ENCODE measurements at regions not wholly inside any gene's neighbourhood (a gene's known extent, or its start where the extent isn't known, plus 50 kb on each side); places are given as distances from the start of the nearest gene placed in this dataset.
A peak's percentile ranks its signal among the peaks of the same experiment; 100 is the strongest.

DNA sequence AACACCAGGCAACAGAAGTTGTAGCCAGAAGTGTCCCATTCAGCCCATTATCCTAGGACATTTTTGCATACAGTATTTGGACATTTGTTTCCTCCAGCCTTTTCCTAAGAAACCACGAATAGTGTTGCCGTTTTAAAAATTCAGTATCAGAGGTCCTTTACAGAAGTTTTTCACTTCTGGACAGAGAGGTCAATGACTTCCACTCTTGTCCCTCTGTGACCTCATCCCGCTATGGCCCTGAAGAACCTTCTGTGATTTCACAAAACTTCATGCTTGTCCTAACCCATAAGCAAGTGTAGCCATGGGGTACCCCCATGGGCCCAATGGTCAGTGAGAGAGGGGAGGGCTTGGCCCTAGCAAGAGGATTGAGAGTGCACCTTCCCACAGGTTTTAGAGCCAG, 364.8 kb downstream of the TNS3 start:
- Histone ChIP-seq H3K4me3 (ENCODE audit: low read depth in 1 of 3, low read length in 3 of 3) (no peak overlapping the region), H3K36me3 (ENCODE audit: control insufficient read depth in 4 of 4, insufficient read depth in 3 of 4, low read depth in 1 of 4, low read length in 3 of 4) (no peaks in the 10 kb centered on the region), H3K4me1 (ENCODE audit: control insufficient read depth in 4 of 4, insufficient read depth in 4 of 4, low read length in 3 of 4) (no peaks in the 10 kb centered on the region), H3K9me3 (ENCODE audit: control insufficient read depth in 4 of 4, low read length in 3 of 4) (no peaks in the 10 kb centered on the region), H3K27me3 (ENCODE audit: control insufficient read depth in 4 of 4, insufficient read depth in 4 of 4, low read length in 3 of 4) (no peaks in the 10 kb centered on the region), H3K27ac (ENCODE audit: low read depth in 1 of 2, low read length in 2 of 2) (no peak overlapping the region), H3K9ac (ENCODE audit: low read depth in 1 of 2, low read length in 2 of 2) (no peak overlapping the region)
- 38% methylated on average over 3 of the region's 3 CpGs for whole genome bisulfite sequencing
- DNase-seq (ENCODE audit: low spot score), result no peak
- no peak for TF ChIP-seq MAX (IDR thresholded peaks at IDR 0.05)
- peak; percentile 49 to 70 for TF ChIP-seq RXRA (IDR thresholded peaks at IDR 0.05)
- TF ChIP-seq, protein P1, sequence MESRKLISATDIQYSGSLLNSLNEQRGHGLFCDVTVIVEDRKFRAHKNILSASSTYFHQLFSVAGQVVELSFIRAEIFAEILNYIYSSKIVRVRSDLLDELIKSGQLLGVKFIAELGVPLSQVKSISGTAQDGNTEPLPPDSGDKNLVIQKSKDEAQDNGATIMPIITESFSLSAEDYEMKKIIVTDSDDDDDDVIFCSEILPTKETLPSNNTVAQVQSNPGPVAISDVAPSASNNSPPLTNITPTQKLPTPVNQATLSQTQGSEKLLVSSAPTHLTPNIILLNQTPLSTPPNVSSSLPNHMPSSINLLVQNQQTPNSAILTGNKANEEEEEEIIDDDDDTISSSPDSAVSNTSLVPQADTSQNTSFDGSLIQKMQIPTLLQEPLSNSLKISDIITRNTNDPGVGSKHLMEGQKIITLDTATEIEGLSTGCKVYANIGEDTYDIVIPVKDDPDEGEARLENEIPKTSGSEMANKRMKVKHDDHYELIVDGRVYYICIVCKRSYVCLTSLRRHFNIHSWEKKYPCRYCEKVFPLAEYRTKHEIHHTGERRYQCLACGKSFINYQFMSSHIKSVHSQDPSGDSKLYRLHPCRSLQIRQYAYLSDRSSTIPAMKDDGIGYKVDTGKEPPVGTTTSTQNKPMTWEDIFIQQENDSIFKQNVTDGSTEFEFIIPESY (IDR thresholded peaks at IDR 0.05), result no peak
- no peak for TF ChIP-seq SP1 (IDR thresholded peaks at IDR 0.05)
- TF ChIP-seq NR2F2 (IDR thresholded peaks at IDR 0.05), result peak; percentile 45
- TF ChIP-seq YY1 (IDR thresholded peaks at IDR 0.05), result no peak

DNA sequence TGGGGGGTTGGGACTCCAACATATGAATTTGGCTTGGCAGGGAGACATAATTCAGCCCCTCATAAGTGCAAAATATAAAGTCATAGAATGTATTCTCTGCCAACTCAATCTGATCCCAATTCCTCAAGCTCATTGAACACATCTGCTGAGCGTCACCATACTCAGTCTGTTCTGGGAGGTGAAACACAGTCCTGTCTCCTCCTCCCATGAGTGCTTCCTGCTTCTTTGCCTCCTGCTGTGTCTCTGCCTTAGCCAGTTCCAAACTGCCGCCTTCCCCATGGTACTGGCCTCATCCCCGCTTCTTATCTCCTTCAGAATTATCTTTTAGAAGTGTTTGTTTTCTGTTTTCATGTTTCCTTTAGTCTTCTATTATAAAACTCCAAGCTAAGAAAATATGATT, 365.5 kb downstream of the TNS3 start:
- Histone ChIP-seq H3K4me1 (ENCODE audit: control insufficient read depth in 4 of 4, insufficient read depth in 4 of 4, low read length in 3 of 4) (no peaks in the 10 kb centered on the region), H3K9ac (ENCODE audit: low read depth in 1 of 2, low read length in 2 of 2) (no peak overlapping the region), H3K27ac (ENCODE audit: low read depth in 1 of 2, low read length in 2 of 2) (no peak overlapping the region), H3K9me3 (ENCODE audit: control insufficient read depth in 4 of 4, low read length in 3 of 4) (no peaks in the 10 kb centered on the region), H3K4me3 (ENCODE audit: low read depth in 1 of 3, low read length in 3 of 3) (no peak overlapping the region), H3K27me3 (ENCODE audit: control insufficient read depth in 4 of 4, insufficient read depth in 4 of 4, low read length in 3 of 4) (no peaks in the 10 kb centered on the region), H3K36me3 (ENCODE audit: control insufficient read depth in 4 of 4, insufficient read depth in 3 of 4, low read depth in 1 of 4, low read length in 3 of 4) (no peaks in the 10 kb centered on the region)
- WGBS, result 84% methylated on average over 3 of the region's 3 CpGs
- DNase-seq (ENCODE audit: low spot score), result no peak
- TF ChIP-seq GABPA (IDR thresholded peaks at IDR 0.05 in 1 of 2, conservative IDR thresholded peaks at IDR 0.05 in 1 of 2) (no peak), YY1 (IDR thresholded peaks at IDR 0.05) (no peak), SP1 (IDR thresholded peaks at IDR 0.05) (no peak), NR2F2 (IDR thresholded peaks at IDR 0.05) (no peak), FOXA2 (IDR thresholded peaks at IDR 0.05) (no peak), FOXA1 (IDR thresholded peaks at IDR 0.05) (no peak), JUND (IDR thresholded peaks at IDR 0.05) (no peak), HNF4G (IDR thresholded peaks at IDR 0.05) (no peak), CTCF (IDR thresholded peaks at IDR 0.05; ENCODE audit: low read depth, low read length, missing input control) (no peak), HNF4A (conservative IDR thresholded peaks at IDR 0.05) (no peak), EGR1 (IDR thresholded peaks at IDR 0.05; ENCODE audit: low read depth in 2 of 2) (no peak)
- TF ChIP-seq, protein P2, sequence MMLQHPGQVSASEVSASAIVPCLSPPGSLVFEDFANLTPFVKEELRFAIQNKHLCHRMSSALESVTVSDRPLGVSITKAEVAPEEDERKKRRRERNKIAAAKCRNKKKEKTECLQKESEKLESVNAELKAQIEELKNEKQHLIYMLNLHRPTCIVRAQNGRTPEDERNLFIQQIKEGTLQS (IDR thresholded peaks at IDR 0.05), result no peak

DNA sequence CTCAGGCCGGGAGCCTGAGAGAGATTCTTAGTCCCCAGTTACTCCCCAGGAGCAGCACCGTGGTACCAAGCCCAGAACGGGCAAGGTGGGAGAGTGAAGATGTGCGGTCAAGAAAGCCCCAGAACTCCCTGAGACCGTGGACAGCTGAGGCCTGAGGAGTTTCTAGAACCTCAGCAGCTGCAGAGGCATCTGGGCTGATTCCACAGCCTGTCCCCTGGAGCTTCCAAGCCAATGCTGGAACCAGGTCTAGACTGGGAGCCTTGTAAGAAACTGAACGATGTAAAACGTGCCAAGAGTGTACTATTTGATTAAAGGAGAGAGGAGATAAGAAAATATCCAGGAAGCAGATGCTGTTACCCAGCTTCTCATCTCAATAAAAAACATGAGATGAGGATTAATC, 366.3 kb downstream of the TNS3 start:
- no peak overlapping the region for H3K9ac ChIP-seq (ENCODE audit: low read depth in 1 of 2, low read length in 2 of 2)
- H3K4me1 ChIP-seq (ENCODE audit: control insufficient read depth in 4 of 4, insufficient read depth in 4 of 4, low read length in 3 of 4), result no peaks in the 10 kb centered on the region
- no peaks in the 10 kb centered on the region for H3K27me3 ChIP-seq (ENCODE audit: control insufficient read depth in 4 of 4, insufficient read depth in 4 of 4, low read length in 3 of 4)
- 86% methylated on average over 7 of the region's 7 CpGs for WGBS
- no peaks in the 10 kb centered on the region for H3K36me3 ChIP-seq (ENCODE audit: control insufficient read depth in 4 of 4, insufficient read depth in 3 of 4, low read depth in 1 of 4, low read length in 3 of 4)
- H3K4me3 ChIP-seq (ENCODE audit: low read depth in 1 of 3, low read length in 3 of 3), result no peak overlapping the region
- no peak for DNase-seq (ENCODE audit: low spot score)
- no peak overlapping the region for H3K27ac ChIP-seq (ENCODE audit: low read depth in 1 of 2, low read length in 2 of 2)
- TF ChIP-seq GABPA (IDR thresholded peaks at IDR 0.05 in 1 of 2, conservative IDR thresholded peaks at IDR 0.05 in 1 of 2) (no peak), REST (IDR thresholded peaks at IDR 0.05) (no peak), JUND (IDR thresholded peaks at IDR 0.05) (no peak), MAX (IDR thresholded peaks at IDR 0.05) (no peak), EGR1 (IDR thresholded peaks at IDR 0.05; ENCODE audit: low read depth in 2 of 2) (no peak), RAD21 (IDR thresholded peaks at IDR 0.05) (no peak), TAF1 (conservative IDR thresholded peaks at IDR 0.05) (no peak), YY1 (IDR thresholded peaks at IDR 0.05) (no peak)
- TF ChIP-seq, protein P1 (IDR thresholded peaks at IDR 0.05), result no peak
- TF ChIP-seq, protein P2 (IDR thresholded peaks at IDR 0.05), result no peak
- peaks cover 0 to 2% (median 0%) of the 10 kb centered on the region in 4 donors for H3K9me3 ChIP-seq (ENCODE audit: control insufficient read depth in 4 of 4, low read length in 3 of 4)

Measured in liver (tissue), 8 donors.